Sigmoid colon (tissue), 4 donors: ENCODE measurements at regions not wholly inside any gene's neighbourhood (a gene's known extent, or its start where the extent isn't known, plus 50 kb on each side); places are given as distances from the start of the nearest gene placed in this dataset.

Experiments used
- CTCF ChIP-seq, 4 experiments: fragments of 450-650 bp in 3 of 4; fragments of 200-600 bp in 1 of 4; IDR thresholded peaks; one replicate each; pipeline ENCODE4 v1.5.1; 2016 to 2019; ENCODE audit warnings: antibody characterized with exemption in 4 of 4, mild to moderate bottlenecking in 3 of 4, moderate library complexity in 2 of 4
- EP300 ChIP-seq, 4 donors: sonication (generic); formaldehyde crosslinking; IDR thresholded peaks; one replicate each; pipeline ENCODE4 v1.6.1; 2017; ENCODE audit warnings: antibody characterized with exemption in 4 of 4

DNA sequence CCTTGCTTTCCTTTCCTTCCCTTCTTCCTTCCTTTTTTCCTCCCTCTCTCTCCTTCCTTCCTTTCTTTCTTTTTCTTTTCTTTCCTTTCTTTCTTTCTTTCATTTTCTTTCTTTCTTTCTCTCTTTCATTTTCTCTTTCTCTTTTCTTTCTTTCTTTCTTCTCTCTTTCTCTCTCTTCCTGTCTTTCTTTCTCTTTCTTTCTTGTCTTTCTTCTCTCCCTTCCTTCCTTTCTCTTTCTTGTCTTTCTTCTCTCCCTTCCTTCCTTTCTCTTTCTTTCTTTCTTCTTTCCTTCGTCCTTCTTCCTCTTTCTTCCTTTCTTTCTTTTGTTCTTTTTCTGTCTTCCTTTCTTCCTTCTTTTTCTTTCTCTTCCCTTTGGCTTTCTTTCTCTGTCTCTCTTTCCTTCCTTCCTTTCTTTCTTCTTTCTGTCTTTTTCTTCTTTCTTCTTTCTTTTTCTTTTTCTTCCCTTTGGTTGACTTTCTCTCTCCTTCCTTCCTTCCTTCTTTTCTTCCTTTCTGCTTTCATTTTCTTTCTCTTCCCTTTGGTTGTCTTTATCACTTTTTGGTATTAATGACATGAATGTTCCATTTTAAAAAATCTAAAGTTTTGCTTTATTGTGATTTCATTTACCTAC lies 496.4 kb upstream of the CBLB start:
- TF ChIP-seq CTCF (IDR thresholded peaks at IDR 0.05) (no peak), EP300 (IDR thresholded peaks at IDR 0.05) (no peak)
